T-helper 1 cell (primary cell): ENCODE measurements at regions not wholly inside any gene's neighbourhood (a gene's known extent, or its start where the extent isn't known, plus 50 kb on each side); places are given as distances from the start of the nearest gene placed in this dataset.
"Not testable (repeated sequence)": the region's sequence is repeated elsewhere in the genome, so short reads cannot be mapped to it uniquely, and the experiment has no call there.

Experiments used
- DNase-seq, 5 donors: peaks; one replicate each; pipeline ENCODE4 v3.0.0-alpha.2; 2012 to 2020

DNA sequence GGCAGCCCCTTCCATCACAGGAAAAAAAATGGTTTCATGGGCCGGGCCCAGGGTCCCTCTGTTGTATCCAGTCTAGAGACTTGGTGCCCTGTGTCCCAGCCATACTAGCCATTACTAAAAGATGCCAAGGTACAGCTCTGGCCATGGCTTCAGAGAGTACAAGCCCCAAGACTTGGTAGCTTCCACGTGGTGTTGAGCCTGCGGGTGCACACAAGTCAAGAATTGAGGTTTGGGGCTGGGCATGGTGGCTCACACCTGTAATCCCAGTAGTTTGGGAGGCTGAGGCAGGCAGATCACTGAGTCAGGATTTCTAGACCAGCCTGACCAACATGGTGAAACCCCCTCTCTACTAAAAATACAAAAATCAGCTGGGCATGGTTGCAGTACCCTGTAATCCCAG is 214.3 kb downstream of the LIG4 start:
- no peak for DNase-seq

DNA sequence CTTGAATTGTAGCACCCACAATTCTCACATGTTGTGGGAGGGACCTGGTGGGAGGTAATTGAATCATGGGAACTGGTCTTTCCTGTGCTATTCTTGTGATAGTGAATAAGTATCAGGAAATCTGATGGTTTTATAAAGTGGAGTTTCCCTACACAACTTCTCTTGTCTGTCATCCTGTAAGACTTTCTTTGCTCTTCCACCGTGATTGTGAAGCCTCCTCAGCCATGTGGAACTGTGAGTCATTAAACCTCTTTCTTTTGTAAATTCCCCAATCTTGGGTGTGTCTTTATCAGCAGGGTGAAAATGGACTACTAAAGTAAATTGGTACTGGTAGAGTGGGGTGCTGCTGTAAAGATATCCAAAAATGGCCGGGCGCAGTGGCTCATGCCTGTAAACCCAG is 215.6 kb downstream of the LIG4 start:
- DNase-seq = no peak

DNA sequence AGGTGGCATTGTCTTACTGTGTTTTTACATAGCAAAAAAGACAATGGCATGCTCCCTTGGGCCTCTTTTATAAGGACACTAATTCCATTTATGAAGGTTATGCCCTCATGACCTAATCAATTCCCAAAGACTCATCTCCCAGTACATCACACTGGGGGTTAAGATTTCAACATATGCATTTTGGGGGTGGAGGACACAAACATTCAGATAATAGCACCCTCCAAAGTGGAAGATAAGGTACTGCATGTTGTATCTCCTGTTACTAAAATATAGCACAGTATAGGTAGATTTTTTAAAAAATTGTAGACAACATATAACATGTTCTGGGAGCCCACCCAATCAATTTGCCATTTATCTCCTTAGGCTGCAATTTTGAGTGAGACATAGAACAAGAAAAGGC is 221.2 kb downstream of the LIG4 start:
- DNase-seq = no peak

DNA sequence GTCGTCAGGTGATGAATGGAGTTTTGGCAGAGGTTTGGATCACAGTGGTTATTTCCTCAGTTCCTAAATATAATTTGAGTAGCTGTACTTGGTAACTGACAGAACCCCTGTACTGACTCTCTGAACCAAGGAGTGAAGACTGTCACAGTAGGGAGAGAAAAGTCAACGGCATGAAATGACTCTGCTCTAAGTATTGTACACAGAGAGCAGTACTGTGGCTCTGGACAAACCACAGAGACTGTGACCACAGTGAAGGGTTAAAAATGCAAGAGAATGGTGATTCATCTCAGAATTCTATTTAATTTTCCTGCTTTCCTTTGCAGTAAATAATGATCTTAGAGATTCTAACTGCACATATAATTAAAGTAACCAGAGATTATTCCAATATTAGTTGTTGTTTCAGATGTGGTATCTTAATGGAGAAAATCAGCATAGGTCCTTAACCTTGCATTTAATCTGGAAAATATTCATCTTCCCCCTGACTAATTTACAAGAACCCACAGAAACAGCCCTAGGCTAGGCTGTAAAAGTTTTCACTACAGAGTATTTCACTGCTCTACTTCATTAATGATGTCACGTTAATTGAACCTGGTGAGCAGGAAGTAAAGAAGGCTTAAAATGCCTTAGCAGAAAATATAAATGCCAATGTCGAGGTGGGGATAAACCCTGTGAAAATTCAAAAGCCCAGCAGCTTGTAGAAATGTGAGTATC is 221.9 kb downstream of the LIG4 start:
- DNase-seq = no peak

DNA sequence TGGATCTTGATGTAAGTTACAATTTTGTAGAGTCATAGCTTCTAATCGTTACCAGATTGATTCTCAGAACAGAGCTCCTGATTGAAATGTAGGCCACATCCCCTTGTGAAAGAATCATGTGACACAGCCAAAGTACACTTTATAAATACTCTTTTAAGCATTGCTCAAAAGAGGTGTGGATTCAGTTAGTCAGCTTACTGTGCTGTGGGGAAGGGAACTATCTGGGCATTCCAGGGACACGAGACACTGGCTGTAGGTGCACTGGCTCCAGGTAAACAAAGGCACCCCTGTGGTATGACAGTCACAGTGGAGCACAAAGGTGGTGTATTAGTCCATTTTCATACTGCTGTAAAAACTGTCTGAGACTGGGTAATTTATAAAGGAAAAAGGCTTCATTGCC is 222.8 kb downstream of the LIG4 start:
- DNase-seq = no peak

DNA sequence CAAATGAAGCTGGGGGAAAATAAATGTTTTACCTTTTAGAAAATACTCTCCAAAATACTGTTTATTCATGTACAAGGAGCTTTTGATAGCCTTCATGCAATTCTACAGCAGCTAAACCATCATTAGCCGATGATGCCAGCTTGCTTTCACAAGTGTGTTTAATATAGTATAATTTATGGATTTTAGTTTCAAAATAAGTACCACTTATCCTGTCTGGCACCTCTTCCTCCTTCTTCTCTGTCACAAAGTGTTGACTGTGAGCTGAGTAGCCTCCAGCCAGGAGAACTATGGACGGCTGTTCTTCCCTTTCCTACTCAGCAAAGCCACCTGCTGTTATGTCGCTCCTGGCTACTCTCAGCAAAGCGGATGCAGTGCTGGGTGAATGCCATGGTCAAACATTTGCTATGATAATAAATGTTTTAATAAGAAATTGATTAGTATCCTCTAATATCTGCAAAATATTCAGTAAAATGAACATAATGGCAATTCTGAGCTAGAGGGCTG is 238.2 kb downstream of the LIG4 start:
- DNase-seq = no peak

DNA sequence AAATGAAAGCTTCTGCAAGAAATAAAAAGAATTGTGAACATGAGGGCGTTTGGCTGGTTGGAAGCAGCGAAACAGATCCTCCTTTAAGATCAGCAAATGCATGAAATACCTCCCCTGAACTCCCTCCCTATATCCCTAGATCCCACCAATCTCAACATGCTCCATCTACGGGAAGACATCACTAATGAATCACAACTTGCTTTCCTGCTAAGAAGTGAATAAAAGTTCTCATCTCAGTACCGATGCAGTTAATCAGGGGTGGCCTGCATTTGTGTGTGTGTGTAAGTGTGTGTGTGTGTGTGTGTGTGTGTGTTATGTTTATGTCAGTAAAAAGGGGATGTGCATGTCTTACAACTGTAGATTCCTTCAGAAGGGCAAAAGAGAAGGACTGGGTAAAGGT is 238.7 kb downstream of the LIG4 start:
- DNase-seq = no peak

DNA sequence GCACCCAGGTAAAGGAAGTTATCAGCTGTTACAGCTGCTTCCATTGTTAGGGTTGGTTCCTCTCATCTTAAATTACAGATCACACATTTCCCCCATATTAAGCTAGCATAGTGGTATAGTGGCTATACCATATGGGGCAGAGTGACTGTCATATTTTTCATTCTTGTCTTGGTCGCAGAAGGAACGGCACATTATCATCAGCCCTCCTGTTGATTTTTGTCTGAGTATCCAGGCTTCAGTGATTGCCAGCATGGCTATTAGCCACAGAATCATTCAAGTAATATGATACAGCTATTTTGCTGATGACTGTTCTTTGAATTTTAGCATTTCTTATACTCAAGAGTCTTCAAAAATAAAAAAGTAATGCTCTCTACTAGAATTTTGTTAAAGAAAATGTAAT is 240.9 kb downstream of the LIG4 start:
- no peak for DNase-seq

DNA sequence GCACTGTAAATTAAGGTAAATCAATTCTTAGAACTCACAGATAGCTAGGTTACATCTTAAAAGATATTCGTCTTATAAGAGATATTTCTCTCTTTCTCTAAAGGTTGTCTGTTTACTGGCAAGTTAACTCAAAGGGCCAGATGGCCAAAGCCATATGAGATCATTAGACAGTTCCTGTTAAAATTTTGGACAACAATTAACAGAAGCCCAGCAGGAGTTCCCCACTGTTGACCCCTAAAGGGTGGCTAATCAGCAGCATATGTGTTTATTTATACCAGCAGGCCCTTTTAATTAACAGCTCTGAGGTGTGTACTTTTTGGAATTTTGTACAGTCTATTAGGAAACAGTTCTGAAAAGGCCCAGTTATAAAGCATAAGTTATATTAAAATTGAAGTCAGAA is 245.8 kb downstream of the LIG4 start:
- DNase-seq = no peak

DNA sequence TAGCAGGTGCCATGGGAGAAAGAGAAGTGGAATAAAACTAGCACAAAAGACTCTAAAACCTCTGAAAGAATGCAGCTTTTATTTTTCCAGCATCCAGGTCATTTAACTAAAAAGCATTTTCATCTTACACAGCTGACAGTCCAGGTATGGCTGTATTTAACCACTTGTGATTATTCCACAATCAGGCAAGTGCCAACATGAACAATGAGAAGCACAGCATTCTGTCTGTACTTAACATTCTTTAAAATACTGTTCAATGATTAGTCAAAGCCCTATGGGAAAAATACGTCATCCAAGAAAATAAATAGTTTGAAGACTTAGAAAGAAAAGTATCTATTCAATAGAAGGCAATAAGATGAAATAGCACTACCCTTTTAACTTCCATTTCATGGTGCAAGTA is 246.9 kb downstream of the LIG4 start:
- DNase-seq = no peak

DNA sequence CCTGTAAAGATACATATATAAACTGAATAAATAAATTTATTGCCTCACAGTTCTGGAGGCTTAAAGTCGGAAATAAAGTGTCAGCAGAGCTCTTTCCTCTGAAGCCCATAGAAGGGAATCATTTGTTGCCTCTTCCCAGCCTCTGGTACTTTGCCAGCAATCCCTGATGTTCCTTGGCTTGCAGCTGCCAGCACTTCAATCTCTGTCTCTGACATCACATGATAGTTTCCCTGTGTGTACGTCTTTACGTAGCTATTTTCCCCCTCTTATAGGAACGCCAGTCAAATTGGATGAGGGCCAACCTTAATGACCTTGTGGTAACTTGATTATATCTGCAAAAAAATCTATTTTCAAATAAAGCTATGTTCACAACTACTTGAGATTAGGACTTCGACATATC is 250.9 kb downstream of the LIG4 start:
- no peak for DNase-seq

DNA sequence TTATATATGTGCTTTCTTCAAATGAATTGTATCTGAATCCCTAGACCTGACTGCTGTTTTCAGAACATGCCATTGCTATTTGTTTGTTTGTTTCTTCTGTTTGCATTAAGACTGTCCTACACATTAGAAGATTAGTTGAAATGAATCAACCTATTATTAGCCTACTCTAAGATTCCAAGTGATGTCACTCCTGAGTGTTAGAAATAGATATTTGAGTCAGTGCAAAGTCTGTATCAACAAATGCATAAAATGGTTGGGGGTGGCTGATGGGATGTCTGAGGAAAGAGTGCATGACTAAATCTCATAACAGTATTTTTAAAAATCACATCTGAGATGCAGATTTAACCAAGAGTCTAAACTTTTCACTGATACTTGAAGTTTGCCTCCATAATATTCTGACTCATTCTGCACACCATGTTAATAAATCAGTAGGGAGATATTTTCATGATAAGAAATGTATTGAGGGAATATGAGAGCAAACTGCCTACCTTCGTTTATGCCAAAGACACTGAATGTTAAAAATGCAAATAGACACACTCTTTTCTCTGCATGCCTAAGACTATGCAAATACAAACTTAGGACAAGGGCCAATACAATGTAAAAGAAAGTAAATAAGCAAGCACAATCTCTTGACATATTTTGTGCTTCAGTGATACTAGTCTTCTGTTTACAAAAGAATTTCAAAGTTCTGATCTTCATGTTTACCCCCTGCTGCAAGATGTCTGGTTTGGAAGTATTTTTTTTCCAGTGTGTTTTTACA is 253.3 kb downstream of the LIG4 start:
- DNase-seq = no peak

DNA sequence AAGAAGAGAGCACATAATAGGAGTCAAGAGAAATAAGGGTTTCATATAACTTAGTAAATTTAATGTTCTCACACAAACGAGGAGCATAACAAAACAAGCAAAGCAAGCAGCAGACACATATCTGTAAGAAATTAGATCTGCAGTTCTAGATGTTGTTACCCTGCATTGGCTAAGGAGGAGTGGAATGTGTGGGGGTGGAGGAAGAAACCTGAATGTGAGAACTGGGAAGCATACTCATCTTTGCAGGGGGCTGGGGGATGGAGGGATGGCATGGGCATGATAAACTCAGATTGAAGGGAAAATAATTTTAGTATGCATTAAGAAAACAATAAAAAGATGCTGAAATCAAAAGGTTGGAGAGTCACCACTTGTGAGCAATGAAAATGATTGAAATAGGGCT is 255.0 kb downstream of the LIG4 start:
- no peak for DNase-seq

DNA sequence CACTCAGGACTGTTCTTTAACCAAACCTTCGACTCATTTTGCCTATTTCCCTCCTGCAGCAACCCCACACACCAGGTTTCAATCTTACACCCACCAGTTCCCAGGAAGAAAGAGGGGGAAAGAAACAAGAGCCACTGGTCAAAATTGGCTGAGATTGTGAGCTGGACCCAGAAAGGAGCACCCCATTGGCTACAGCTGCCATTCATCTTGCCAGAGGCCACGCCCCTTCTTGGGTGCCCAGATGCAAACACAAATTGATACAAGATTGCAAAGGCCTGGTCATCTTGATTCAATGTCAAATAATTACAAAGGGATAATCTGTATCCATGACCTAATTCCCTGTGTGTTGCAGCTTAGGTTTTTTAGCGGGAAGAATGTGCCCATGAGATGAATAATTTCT is 258.4 kb downstream of the LIG4 start:
- no peak for DNase-seq

DNA sequence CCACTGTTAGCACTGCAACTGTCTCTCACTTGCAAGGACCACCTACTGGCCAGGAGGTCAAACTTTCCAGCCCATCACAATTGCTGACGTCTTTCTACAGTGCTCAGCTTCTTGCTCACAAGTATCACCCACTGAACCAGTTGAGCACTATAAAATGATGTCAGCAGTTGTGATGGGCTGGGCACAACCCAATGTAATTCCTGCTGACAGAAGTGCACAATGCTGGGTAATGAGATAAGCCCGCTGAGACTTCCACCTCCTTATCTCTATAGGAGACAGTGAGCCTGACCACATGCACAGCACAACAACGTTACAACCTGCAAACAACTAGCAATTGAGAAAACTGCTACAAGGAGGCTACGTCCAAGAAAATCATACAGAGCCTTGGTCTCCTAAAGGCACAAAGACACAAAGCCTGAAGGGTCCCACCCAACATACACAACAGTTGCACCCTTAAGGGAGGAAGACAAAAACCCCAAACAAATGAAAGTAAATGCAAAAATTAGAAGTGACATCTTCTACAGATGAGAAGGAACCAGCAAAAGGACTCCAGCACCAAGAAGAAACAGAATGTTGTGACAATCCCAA is 273.2 kb downstream of the LIG4 start:
- no peak for DNase-seq

DNA sequence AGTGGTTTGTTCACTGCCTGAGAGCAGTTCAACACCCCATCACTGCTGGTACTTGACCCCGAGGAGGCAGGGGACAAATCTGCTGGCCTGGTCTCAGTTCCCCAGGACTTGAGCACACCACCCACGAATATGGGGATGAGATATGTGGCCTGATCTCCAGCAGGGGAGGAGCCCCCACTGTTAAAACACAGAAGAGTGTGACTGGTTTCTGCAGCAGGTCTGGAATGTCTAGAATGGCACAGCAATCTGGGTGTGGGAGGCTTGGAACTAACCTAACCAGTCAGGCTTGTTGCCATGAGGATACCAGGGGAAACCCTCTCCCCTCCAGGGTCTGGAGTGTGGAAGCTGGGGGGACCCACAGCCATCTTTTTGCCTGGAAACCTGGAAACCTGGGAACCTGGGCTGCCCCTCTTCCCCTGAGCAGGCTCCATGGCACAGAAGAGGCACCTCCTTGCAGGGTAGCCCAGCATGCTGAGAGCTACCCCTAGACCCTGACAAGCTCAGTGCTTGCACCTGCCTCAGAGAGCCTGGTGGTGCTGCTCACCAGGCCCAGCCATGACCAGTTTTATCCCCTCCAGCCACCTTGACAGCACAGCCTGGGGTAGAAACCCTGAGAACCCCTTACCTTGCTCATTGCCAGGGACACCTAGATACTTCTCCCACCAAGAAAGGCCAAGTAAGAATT is 273.8 kb downstream of the LIG4 start:
- no peak for DNase-seq

DNA sequence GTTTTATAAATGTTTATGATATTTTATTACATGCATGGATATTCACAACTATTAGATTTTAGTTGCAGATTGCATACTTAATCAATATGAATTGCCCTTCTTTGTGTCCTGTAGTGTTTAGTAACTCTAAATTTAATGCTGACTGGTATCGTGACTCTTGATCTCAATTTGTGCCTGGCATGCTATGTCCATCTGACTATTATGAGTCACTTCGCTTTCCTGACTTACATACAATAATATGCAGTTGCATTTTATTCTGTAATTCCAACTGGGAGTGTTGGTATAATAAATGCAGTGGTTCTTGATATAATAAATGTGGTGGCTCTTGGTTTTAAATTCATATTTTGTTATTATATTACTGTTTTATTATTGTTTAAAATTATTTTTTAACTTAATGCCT is 277.5 kb downstream of the LIG4 start:
- no peak for DNase-seq

DNA sequence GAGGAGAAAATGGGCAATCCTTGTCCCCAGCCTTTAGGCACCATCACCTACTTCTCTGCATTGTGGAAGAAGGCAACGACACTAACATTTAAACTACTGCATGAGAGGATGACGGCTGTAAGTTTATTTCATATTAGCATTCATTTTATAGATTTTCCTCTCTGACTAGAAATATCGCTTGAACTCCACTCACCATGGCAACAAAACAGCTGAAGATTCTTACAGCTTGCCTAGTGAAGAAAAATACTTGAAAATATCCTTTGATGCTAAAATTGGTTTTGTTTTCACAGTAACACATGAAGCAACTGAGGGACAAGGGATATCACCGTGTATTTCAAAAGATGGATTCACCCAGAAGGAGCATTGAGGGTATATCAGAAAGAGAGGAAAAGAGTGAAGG is 284.3 kb downstream of the LIG4 start:
- DNase-seq = no peak

DNA sequence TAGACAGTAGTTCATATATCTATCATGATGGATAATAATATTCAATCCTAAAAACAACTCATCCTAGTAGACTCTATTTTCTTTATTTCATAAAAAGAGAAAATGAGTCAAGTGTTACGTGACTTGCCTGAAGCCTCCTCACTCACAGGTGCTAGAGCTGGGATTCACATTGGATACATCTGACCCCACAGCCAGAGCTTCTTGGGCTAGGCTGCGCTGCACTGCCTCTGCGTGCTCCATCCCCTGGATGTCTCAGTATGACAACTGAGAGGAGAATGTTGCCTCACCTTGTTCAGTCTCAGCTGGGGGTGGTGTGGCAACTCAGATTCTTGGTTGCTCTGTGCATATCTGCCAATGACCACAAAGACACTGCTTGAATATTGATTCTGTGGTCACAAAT is 286.6 kb downstream of the LIG4 start:
- DNase-seq = no peak

DNA sequence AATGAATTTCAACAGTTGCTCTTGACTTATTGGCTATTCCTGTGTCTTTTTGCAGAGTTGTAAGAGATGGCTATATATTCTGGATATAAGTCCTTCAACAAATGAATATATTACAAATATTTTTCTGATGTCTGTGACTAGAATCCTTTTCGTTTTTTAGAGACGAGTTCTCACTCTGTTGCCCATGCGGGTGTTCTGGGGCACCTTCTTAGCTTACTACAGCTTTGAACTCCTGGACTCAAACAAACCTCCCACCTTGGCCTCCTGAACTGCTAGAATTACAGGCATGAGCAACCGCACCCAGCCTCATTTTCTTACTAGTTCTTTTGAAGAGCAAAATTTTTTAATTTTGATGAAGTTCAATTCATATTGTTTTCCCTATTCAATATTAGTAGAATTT is 287.8 kb downstream of the LIG4 start:
- no peak for DNase-seq

DNA sequence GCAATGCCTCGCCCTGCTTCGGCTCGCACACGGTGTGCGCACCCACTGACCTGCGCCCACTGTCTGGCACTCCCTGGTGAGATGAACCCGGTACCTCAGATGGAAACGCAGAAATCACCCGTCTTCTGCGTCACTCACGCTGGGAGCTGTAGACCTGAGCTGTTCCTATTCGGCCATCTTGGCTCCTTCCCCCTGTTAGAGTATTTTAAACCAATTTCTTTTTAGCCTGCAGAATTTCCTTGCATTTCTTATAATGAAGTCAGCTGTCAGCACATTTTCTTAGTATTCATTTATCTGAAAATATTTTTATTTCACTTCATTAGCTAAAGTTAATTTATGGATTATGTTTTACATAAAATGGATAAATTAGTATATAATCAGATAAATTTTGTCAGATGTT is 288.8 kb downstream of the LIG4 start:
- not testable (repeated sequence) for DNase-seq

DNA sequence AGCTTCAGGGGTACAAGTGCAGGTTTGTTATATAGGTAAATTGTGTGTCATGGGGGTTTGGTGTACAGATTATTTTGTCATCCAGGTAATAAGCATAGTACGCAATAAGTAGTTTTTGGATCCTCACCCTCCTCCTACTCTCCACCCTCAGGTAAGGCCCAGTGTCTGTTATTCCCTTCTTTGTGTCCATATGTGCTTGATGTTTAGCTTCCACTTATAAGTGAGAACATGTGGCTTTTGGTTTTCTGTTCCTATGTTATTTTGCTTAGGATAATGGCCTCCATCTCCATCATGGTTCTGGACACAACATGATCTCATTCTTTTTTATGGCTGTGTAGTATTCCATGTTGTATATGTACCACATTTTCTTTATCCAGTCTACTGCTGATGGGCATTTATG is 298.4 kb downstream of the LIG4 start:
- DNase-seq = not testable (repeated sequence)

DNA sequence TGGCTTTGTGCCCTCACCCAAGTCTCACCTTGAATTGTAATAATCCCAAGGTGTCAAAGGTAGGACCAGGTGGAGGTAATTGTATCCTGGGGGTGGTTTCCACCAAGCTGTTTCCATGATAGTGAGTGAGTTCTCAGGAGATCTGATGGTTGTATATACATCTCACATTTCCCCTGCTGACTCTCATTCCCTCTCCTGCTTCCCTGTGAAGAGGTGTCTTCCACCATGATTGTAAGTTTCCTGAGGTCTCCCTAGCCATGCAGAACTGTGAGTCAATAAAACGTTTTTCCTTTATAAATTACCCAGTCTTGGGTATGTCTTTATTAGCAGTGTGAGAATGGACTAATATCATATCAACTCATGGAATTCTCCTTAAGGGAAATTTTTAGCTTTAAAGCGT is 302.6 kb downstream of the LIG4 start:
- DNase-seq = no peak
